ENCODE measurements at regions not wholly inside any gene's neighbourhood (a gene's known extent, or its start where the extent isn't known, plus 50 kb on each side); places are given as distances from the start of the nearest gene placed in this dataset.

DNA sequence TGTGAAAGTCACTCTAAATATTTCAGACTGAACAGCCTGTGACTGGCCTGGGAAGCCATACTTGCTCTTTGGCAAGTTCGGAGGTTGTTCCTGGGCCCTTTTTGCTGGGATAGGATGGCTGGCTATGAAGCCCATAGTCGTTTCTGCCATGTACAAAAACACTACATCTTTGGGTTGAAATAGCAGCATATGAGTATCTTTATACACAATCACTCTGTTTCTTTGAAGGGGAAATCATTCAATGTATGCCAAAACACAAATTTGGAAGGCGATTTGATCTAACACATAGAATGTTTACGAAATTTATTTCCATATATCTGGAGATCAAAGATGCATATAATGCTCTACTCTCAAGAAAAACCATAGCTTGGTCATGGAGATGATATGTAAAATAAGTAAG lies 192.9 kb downstream of the SQOR start:
- Mint-ChIP-seq H3K27me3 (ENCODE audit: low read depth in 3 of 3) (peaks cover 0 to 3% (median 0%) of the 10 kb centered on the region in 3 donors), H3K4me3 (no peak overlapping the region)

DNA sequence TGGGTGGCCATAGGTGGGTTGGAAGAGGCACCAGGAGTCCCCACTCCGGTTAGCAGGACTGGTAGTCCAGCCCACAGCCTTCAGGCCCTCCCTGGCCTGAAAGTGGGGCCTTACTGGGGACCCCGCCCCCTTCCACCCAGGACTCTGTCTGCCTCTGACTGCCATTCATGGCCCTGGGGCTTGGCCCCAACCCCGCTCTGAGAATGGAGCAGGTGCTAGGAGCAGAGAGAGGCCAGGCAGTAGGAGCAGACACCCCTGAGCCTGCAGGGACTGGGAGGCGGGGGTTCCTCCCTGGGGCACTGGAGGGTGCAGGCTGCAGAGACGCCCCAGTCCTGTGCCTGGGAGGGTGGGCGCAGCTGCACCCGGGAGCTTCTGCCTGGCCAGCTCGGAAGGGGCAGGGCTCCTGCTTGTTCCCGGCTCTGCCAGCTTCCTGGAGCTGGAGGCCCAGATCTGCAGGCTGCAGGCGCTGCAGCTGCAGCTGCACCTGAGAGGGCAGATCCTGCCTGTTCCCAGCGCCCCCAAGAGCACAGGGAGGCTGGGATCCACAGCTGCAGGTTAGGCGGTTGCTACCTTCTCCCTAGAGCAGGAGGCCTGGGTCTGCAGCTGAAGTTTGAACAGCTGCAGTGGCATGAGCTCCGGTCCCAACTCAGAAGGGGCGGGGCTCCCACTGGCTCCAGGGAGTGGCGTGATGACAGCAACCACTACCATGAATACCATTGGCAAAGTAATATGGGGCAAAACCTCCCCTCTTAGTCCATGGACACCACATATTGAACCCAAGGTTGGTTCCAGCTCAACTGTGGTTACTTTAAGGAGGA lies 194.7 kb downstream of the SQOR start:
- no peak overlapping the region for H3K27ac Mint-ChIP-seq
- H3K9me3 Mint-ChIP-seq = no peaks in the 10 kb centered on the region

More for the DNA sequence above, 192.9 kb downstream of the SQOR start:
- Mint-ChIP-seq H3K36me3 (no peaks in the 10 kb centered on the region), H3K27ac (no peak overlapping the region), H3K9me3 (peaks cover 0 to 4% (median 0%) of the 10 kb centered on the region in 6 donors), H3K4me1 (no peaks in the 10 kb centered on the region)
- DNase-seq = no peak

DNA sequence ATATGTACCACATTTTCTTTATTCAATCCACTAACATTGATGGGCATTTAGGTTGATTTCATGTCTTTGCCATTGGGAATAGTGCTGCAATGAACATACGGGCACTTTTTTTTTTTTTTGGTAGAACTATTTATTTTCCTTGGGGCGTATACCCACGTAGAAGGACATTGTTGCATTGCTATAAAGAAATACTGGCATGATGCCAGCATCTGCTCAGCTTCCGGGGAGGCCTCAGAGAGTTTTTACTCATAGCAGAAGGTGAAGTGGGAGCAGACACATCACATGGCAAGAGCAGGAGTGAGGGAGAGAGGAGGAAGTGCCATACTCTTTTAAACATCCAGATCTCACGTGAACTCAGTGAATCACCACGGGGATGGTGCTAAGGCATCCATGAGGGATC lies 197.0 kb downstream of the SQOR start:
- Mint-ChIP-seq H3K36me3 (no peaks in the 10 kb centered on the region), H3K9me3 (no peaks in the 10 kb centered on the region), H3K27me3 (ENCODE audit: low read depth in 3 of 3) (peaks cover 0 to 4% (median 0%) of the 10 kb centered on the region in 3 donors), H3K4me3 (no peak overlapping the region), H3K27ac (no peak overlapping the region), H3K4me1 (no peaks in the 10 kb centered on the region)
- DNase-seq = no peak

More for the DNA sequence above, 194.7 kb downstream of the SQOR start:
- H3K36me3 Mint-ChIP-seq = no peaks in the 10 kb centered on the region
- no peak overlapping the region for H3K4me3 Mint-ChIP-seq
- no peak for DNase-seq
- H3K27me3 Mint-ChIP-seq (ENCODE audit: low read depth in 3 of 3) = peaks cover 0 to 3% (median 3%) of the 10 kb centered on the region in 3 donors
- no peaks in the 10 kb centered on the region for H3K4me1 Mint-ChIP-seq

DNA sequence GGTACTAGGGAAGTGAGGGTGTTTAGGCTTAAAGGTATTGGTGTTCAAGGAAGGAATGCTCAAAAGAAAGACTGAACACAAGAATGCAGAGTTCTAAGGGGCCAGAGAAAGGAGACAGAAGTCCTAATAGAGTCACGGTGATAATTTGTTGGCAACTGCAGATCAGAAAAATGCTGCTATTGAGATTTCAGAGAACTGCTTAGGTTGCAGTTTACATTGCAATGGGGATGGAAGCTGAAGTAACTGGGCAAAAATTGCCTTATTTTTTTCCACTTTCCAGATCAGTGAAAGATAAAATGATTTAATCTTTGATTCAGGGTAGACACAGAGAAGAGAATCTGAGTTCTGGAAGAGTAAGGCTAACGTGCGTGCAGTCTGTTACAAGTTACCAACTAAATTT lies 199.8 kb downstream of the SQOR start:
- no peaks in the 10 kb centered on the region for H3K9me3 Mint-ChIP-seq
- no peaks in the 10 kb centered on the region for H3K36me3 Mint-ChIP-seq
- no peak overlapping the region for H3K4me3 Mint-ChIP-seq
- DNase-seq = no peak
- peaks cover 0 to 4% (median 0%) of the 10 kb centered on the region in 3 donors for H3K27me3 Mint-ChIP-seq (ENCODE audit: low read depth in 3 of 3)
- H3K4me1 Mint-ChIP-seq = no peaks in the 10 kb centered on the region
- H3K27ac Mint-ChIP-seq = no peak overlapping the region

DNA sequence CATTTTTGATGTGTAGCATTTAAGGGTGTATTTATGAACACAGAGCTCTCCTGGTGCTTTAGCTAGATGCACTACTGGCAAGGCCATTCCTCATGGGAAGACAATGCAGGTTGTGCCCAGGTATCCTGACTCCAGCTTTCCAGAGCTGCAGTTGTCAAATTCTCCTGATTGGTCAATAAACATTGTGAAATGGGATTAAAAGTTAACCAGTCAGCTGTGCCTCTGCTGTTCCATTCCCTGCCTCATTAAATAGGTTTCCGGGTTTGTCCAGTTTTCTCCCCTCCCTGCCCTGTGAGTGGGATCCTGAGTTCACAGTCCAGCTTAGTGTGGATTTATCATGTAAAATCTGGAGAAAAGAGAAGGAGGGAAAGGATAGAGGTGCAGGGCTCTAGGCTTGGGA lies 207.3 kb downstream of the SQOR start:
- no peaks in the 10 kb centered on the region for H3K4me1 Mint-ChIP-seq
- H3K36me3 Mint-ChIP-seq = no peaks in the 10 kb centered on the region
- no peak overlapping the region for H3K4me3 Mint-ChIP-seq
- peaks cover 0 to 5% (median 0%) of the 10 kb centered on the region in 6 donors for H3K9me3 Mint-ChIP-seq
- no peak overlapping the region for H3K27ac Mint-ChIP-seq
- peaks cover 0 to 6% (median 0%) of the 10 kb centered on the region in 3 donors for H3K27me3 Mint-ChIP-seq (ENCODE audit: low read depth in 3 of 3)
- no peak for DNase-seq

DNA sequence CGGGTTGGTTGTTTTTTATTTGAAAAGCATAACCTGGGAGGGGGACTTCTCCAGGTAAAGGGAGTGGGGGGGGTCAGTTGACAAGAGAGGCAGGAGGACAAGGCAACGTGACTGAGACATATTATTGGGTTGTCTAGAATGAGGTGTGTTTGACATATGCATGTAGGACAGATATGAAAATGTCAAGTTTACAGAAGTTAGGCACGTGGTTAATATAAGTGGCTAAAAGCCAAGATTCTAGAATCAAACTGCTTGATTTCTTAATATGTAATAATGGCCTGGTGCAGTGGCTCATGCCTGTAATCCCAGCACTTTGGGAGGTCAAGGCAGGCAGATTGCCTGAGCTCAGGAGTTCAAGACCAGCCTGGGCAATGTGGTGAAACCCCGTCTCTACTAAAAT lies 212.8 kb downstream of the SQOR start:
- no peaks in the 10 kb centered on the region for H3K4me1 Mint-ChIP-seq
- DNase-seq = no peak
- H3K27ac Mint-ChIP-seq = no peak overlapping the region
- no peak overlapping the region for H3K4me3 Mint-ChIP-seq
- peaks cover 0 to 4% (median 2%) of the 10 kb centered on the region in 3 donors for H3K27me3 Mint-ChIP-seq (ENCODE audit: low read depth in 3 of 3)
- H3K9me3 Mint-ChIP-seq = peaks cover 0 to 9% (median 0%) of the 10 kb centered on the region in 6 donors
- no peaks in the 10 kb centered on the region for H3K36me3 Mint-ChIP-seq

DNA sequence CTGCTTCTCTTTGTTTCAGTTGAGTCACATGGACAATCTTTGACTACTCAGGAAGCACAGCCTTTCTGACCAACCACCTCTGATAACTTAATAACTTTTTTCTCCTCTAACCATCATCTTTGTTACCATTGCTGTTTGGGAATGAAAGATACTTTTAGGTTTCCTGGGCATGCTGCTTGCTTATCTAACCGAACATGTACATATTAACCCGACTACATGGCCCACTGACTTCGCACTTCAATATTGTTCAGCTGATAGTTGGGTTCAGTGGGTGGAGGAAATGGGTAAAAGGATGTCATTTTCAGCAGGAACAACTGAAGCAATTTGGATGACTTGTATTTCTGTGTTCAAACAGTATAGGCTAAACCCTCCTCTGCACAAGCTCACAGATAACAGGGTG lies 214.3 kb downstream of the SQOR start:
- Mint-ChIP-seq H3K36me3 (no peaks in the 10 kb centered on the region), H3K4me1 (no peaks in the 10 kb centered on the region), H3K4me3 (no peak overlapping the region), H3K27me3 (ENCODE audit: low read depth in 3 of 3) (peaks cover 0 to 2% (median 2%) of the 10 kb centered on the region in 3 donors), H3K9me3 (peaks cover 0 to 4% (median 0%) of the 10 kb centered on the region in 6 donors), H3K27ac (no peak overlapping the region)
- DNase-seq = no peak

DNA sequence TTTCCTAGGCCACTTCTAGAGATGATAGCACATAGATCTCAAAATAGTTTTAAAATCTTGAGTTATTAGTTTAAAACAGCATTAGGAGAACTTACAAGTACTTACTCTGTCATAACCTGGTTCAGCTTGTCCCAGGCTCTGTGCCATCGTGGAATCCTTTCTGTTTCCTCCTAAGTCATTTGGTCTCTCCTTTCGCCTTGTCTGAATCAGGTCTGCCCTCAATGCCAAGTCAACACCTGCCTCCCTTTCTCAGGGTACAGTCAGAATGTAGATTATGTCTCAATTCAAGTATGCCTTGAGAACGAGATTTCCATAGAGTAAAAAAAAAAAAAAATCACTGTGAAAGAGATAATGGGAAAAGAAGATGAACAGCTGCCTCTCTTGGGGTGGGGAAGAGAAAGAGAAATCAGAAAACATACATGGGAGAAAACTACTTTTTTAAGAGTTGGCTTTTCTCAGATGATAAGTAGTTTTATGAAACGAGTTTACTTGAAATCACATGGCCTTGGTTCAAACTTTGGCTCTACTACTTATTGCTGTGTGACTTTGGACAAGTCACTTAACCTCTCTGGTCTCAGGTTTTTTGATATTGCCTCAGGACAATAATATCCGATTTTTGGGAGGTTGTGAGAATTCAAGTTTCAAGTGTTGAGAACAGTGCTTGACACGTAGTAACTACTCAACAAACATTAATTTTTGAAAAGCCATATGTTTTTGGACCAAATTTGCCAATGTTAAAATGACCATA lies 219.8 kb downstream of the SQOR start:
- no peak for DNase-seq
- peaks cover 0 to 9% (median under 1%) of the 10 kb centered on the region in 6 donors for H3K9me3 Mint-ChIP-seq
- H3K4me1 Mint-ChIP-seq = no peaks in the 10 kb centered on the region
- H3K4me3 Mint-ChIP-seq = no peak overlapping the region
- no peaks in the 10 kb centered on the region for H3K36me3 Mint-ChIP-seq
- H3K27ac Mint-ChIP-seq = no peak overlapping the region
- H3K27me3 Mint-ChIP-seq (ENCODE audit: low read depth in 3 of 3) = peaks cover 0 to 2% (median 0%) of the 10 kb centered on the region in 3 donors

DNA sequence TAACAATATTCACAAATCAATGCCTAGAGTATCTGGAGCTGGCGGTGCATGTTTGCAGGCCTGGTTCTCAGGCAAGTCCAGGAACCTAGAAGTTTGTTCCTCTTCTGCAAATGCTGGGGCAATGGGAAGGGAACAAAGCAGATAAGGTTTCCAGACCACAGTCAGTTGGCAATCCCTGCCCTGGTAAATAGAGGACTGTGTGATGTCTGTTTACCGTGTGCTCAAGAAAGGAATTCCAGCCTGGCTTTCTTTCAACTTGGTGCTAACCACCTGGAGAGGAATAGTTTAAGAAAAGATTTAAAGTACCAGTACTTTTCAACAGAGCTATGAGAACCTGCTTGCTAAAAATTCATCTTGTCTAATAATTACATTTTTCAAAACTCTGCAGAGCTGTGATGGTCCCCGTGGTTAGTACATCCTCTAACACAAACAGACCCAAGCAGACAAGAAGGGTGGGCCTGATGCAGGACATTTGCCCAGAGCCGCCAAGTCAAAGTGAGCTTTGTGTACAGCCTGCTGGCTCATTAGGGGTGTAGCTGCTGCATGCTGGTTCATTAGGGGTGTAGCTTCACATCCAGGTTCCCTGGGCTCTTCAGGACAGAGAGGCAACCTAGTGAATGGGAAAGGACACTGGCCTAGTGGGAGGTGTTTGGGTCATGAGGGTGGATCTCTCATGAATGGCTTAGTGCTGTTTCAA lies 220.5 kb downstream of the SQOR start:
- no peaks in the 10 kb centered on the region for H3K36me3 Mint-ChIP-seq
- no peak overlapping the region for H3K4me3 Mint-ChIP-seq
- peaks cover 0 to 2% (median 0%) of the 10 kb centered on the region in 3 donors for H3K27me3 Mint-ChIP-seq (ENCODE audit: low read depth in 3 of 3)
- H3K27ac Mint-ChIP-seq = no peak overlapping the region
- DNase-seq = no peak
- peaks cover 0 to 9% (median under 1%) of the 10 kb centered on the region in 6 donors for H3K9me3 Mint-ChIP-seq
- no peaks in the 10 kb centered on the region for H3K4me1 Mint-ChIP-seq

DNA sequence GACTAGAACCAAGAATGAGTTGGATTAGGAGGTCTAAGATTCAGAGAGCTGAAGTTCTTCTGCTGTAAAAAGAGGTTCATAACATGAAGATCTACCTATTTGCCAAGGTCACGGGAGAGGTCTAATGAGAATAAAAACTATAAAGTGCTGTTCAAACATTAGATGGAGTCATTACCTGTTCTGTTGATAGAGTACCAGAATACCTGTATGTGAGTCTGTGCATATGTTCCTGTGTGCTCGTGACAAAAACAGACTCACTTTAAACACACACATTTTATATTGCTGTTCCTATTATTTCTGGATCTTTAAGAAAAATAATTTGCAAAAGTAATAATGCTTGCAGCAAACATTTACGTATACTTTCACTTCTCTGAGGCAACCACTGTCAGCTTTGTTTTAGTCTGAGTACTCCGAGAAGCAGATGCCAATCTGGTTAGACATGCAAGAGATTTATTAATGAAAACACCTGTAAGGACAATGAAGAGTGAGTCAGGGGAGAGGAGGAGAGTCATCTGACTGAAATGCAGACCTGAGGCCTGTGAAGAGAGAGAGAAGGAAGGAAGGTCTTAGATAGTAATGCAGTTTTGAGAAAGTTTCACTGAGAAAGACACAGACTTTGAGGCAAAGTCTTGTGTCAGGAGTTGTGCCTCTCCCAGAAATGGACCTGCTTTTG lies 221.2 kb downstream of the SQOR start:
- DNase-seq = no peak
- Mint-ChIP-seq H3K36me3 (no peaks in the 10 kb centered on the region), H3K4me3 (no peak overlapping the region), H3K27me3 (ENCODE audit: low read depth in 3 of 3) (peaks cover 0 to 3% (median 2%) of the 10 kb centered on the region in 3 donors), H3K27ac (no peak overlapping the region), H3K9me3 (peaks cover 0 to 9% (median under 1%) of the 10 kb centered on the region in 6 donors), H3K4me1 (no peaks in the 10 kb centered on the region)

DNA sequence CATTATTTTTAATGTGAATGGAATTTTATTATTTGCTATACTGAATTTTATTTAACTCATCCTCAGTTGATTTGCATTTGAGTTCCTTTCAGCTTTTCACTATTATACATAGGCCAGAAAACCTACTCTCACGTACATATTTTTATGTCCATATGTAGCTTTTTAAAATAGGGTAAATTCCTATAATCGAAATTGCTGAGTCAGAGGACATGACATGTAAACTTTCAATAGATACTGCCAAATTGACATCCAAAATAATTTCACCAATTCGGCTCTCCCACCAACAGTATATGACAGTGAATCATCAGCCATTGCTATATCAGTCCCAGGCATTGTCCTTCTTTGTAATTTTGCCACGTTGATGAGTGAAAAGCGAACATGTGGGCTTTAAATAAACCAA lies 222.5 kb downstream of the SQOR start:
- Mint-ChIP-seq H3K4me1 (no peaks in the 10 kb centered on the region), H3K36me3 (no peaks in the 10 kb centered on the region), H3K27ac (no peak overlapping the region), H3K27me3 (ENCODE audit: low read depth in 3 of 3) (peaks cover 0 to 3% (median 2%) of the 10 kb centered on the region in 3 donors), H3K4me3 (no peak overlapping the region), H3K9me3 (peaks cover 0 to 9% (median under 1%) of the 10 kb centered on the region in 6 donors)
- no peak for DNase-seq

DNA sequence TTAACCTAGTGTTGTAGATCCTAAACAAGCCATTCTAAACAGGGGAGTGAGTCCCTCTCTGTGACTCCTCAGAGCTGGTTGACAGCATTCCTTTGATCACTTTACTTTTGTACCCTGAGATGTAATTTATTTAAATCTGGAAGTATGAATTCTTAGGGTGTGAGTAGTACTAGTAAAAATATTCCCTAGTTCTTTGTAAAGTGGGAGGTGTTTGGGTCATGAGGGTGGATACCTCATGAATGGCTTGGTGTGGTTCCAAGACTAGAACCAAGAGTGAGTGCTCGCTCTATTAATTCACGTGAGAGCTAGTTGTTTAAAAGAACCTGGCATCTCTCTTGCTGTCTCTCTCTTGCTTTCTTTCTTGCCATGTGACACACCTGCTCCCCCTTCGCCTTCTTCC lies 223.7 kb downstream of the SQOR start:
- no peaks in the 10 kb centered on the region for H3K36me3 Mint-ChIP-seq
- no peaks in the 10 kb centered on the region for H3K4me1 Mint-ChIP-seq
- peaks cover 0 to 3% (median 2%) of the 10 kb centered on the region in 3 donors for H3K27me3 Mint-ChIP-seq (ENCODE audit: low read depth in 3 of 3)
- H3K9me3 Mint-ChIP-seq = peaks cover 0 to 11% (median under 1%) of the 10 kb centered on the region in 6 donors
- no peak for DNase-seq
- H3K27ac Mint-ChIP-seq = no peak overlapping the region
- H3K4me3 Mint-ChIP-seq = no peak overlapping the region

DNA sequence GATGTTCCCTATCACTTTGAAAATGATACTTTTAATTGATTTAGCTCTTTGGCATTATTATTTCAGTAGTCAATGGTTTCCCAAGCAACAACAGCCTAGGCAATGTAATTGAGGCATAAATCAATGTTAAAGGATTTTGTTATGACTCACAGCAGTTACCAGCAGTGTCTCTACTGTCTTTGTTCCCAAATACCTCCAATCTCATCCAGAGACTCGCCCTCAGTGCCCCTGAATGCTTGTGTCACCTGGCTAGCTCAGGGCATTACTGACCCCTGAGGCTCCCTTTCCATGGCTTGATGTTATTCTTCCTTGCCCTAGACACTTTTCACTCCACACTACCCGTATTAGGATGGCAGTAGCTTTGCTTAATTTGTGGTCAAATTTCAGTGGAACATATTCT lies 227.2 kb downstream of the SQOR start:
- Mint-ChIP-seq H3K4me1 (no peaks in the 10 kb centered on the region), H3K27ac (no peak overlapping the region), H3K27me3 (ENCODE audit: low read depth in 3 of 3) (peaks cover 0 to 3% (median 2%) of the 10 kb centered on the region in 3 donors), H3K36me3 (no peaks in the 10 kb centered on the region), H3K4me3 (no peak overlapping the region), H3K9me3 (peaks cover 0 to 5% (median 2%) of the 10 kb centered on the region in 6 donors)
- no peak for DNase-seq
